ENCODE measurements at regions not wholly inside any gene's neighbourhood (a gene's known extent, or its start where the extent isn't known, plus 50 kb on each side); places are given as distances from the start of the nearest gene placed in this dataset.

- H2AK5ac ChIP-seq (ENCODE audit: low read depth, low read length) = no peak overlapping the region
- H3K4me2 ChIP-seq (ENCODE audit: low read depth, low read length) = no peak overlapping the region
- dilution Hi-C loops (cut with HindIII; ENCODE audit: low sequenced_read_pairs, unreplicated experiment) = no loop called here
- no peak overlapping the region for H4K5ac ChIP-seq (ENCODE audit: low read depth, low read length)
- H3K4me3 ChIP-seq (ENCODE audit: insufficient read depth, low read depth, low read length) = no peak overlapping the region
- H4K91ac ChIP-seq (ENCODE audit: insufficient read depth, low read depth, low read length) = no peak overlapping the region
- no peaks in the 10 kb centered on the region for H3K36me3 ChIP-seq (ENCODE audit: control insufficient read depth, insufficient read depth, low read length)
- ATAC-seq (ENCODE audit: low read depth) (no peak), DNase-seq (no peak)
- peaks cover 4% of the 10 kb centered on the region for H3K9me3 ChIP-seq (ENCODE audit: control insufficient read depth, insufficient read depth, low read length)
- no TSS peak for BruUV-seq (replicated peaks)
- H2BK5ac ChIP-seq (ENCODE audit: low read depth, low read length, poor library complexity, severe bottlenecking) = no peak overlapping the region
- H3K4me1 ChIP-seq (ENCODE audit: control insufficient read depth, insufficient read depth, low read length) = no peaks in the 10 kb centered on the region
- no peak overlapping the region for H4K8ac ChIP-seq (ENCODE audit: low read depth in 2 of 2, low read length in 2 of 2)
- no peaks in the 10 kb centered on the region for H3K79me1 ChIP-seq (ENCODE audit: low read depth in 1 of 2, low read length in 2 of 2)
- no peak overlapping the region for H2BK120ac ChIP-seq (ENCODE audit: low read depth, low read length)
- peaks cover 17% of the 10 kb centered on the region for H3K27me3 ChIP-seq (ENCODE audit: control insufficient read depth, insufficient read depth, low read length)
- no peak overlapping the region for H2AK9ac ChIP-seq (replicated peaks; ENCODE audit: low read depth, low read length, poor library complexity)
- H2BK15ac ChIP-seq (ENCODE audit: low read depth, low read length) = no peak overlapping the region
- no peak overlapping the region for H3K56ac ChIP-seq (ENCODE audit: extremely low read depth, insufficient read depth, low read length)
- ChIA-PET POLR2A (ENCODE audit: unreplicated experiment) (no interaction called here), CTCF (interaction anchor here (0.6 to 0.8 kb wide), 2 partner anchors 10 to 34 kb away, joined by 3 to 6 read pairs; no protein-coding TSS in a partner anchor)
- H3K14ac ChIP-seq (replicated peaks; ENCODE audit: low read depth, low read length) = no peak overlapping the region
- no peak overlapping the region for H3K4ac ChIP-seq (ENCODE audit: low read depth, low read length)
- TF ChIP-seq MXI1 (IDR thresholded peaks at IDR 0.05; ENCODE audit: borderline replicate concordance, low read depth, low read length) (no peak), RAD21 (IDR thresholded peaks at IDR 0.05; ENCODE audit: low read length) (0 out of 2 replicates have a peak, but pooled peaks have one; percentile 25), CTCF (conservative IDR thresholded peaks at IDR 0.05; ENCODE audit: low read depth, low read length) (peak; percentile 27; the same call in 1 of the 2 replicates)
- no peak overlapping the region for H3K27ac ChIP-seq (ENCODE audit: insufficient read depth, low read length)
- H2AFZ ChIP-seq (replicated peaks; ENCODE audit: low read length, poor library complexity) = no peak overlapping the region
- intact Hi-C loops (cut with micrococcal nuclease) = no loop called here
- no peak overlapping the region for H3K23ac ChIP-seq (ENCODE audit: low read depth, low read length)
- H2BK20ac ChIP-seq (ENCODE audit: low read depth, low read length) = no peak overlapping the region
- no peak overlapping the region for H3K18ac ChIP-seq (ENCODE audit: low read depth, low read length)
- no peak overlapping the region for H3K9ac ChIP-seq (ENCODE audit: low read depth, low read length)
- in situ Hi-C loops (cut with MboI; ENCODE audit: low sequenced_read_pairs) = no loop called here
- no peaks in the 10 kb centered on the region for H3K9me1 ChIP-seq (ENCODE audit: insufficient read depth, low read length)
- no peaks in the 10 kb centered on the region for H4K20me1 ChIP-seq (ENCODE audit: insufficient read depth, low read length)
- WGBS, 2 experiments (ENCODE audit: extremely low coverage in 2 of 2, insufficient read length in 1 of 2) = no CpG with 5 or more reads among the region's 7 CpGs
Observed at GRCh38 chr2:105969552-105969951, 224.5 kb downstream of the UXS1 start.
